NCI-H1694 (cell line): ENCODE measurements at regions not wholly inside any gene's neighbourhood (a gene's known extent, or its start where the extent isn't known, plus 50 kb on each side); places are given as distances from the start of the nearest gene placed in this dataset.
"Not testable (repeated sequence)": the region's sequence is repeated elsewhere in the genome, so short reads cannot be mapped to it uniquely, and the experiment has no call there.

Experiments
- DNase-seq: peaks from one replicate; lab custom pipeline; 2025; lab: John Stamatoyannopoulos, UW

DNA sequence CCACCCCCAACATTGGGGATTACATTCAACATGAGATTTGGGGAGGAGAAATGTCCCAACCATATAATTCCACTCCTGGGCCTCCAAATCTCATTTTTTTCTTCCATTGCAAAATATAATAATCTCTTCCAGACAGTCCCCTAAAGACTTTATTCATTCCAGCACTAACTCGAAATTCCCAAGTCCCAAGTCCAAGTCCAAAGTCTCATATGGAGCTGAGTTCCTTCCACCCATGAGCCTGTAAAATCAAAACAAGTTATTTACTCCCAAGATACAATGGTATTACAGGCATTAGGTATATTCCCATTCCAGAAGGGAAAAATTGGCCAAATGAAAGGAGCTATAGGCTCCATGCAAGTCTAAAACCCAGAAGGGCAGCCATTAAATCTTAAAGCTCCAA lies 56.7 kb downstream of the P2RY1 start:
- no peak for DNase-seq

DNA sequence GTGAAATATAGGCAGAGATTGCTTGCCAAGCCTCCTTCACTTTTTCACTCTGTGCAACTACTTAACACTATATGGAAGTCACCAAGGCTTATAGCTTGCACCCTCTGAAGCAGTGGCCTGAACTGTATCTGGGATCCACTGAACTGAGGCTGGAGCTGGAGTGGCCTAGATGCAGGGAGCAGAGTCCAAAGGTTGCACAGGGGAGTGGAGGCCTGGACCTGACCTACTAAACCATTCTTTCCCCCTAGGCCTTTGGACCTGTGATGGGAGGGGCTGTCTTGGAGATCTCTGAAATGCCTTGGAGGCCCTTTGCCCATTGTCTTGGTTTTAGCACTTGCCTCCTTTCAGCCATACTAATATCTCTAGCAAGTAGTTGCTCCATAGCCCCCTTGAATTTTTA lies 57.5 kb downstream of the P2RY1 start:
- DNase-seq: no peak

DNA sequence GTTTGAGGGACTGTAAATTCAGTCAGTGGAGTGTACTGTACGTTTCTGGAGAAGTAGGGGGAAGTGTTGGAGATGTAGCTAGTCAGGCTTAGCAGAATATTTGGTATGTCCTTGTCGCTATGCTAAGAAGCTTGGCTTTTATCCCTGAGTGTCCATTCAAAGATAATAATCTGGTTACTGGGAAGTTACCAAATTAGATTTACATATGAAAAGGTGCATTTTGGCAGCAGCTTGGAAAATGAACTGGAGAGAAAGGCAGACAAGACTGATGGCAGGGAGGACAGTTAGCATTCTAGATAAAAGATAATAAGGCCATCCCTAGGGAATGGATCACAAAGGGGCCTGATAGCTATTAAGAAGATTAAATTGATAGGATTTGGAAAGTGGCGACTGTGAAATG lies 58.7 kb downstream of the P2RY1 start:
- no peak for DNase-seq

DNA sequence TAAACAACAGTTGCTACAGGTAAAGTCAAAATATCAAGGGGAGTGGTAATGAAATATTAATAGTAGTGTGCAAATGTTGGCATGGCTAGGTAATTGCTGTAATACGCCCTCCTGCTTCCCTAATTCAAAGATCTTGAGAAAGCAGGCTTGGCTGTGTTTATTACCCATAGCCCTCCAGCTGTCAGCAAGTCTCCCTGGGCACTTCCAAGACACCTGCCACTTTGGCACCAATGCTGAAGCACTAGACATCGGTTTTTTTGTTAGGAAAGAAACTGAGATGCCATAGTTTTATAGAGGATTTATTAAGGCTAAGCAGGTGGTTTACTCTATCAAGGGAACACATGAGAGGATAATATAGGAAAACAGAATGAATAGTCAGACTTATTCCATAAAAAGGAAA lies 64.4 kb downstream of the P2RY1 start:
- DNase-seq: no peak

DNA sequence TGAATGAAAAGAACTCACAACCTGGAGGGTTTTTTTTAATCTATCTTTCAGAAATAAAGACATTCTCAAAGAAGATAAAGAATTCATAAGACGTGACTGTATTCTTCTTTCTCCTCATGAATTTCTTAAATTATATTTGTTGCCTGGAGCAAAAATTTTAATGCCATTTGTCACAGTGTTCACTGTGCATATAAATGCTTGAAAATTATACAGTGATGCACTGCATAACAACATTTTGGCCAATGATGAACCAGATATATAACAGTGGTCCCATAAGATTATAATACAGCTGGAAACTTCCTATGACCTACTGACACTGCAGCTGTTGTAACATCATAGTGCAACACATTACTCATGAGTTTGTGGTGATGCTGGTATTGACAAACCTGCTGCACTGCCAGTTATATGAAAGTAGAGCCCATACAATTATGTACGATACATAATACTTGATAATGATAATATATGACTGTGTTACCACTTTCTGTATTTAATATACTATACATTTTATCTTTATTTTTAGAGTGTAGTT lies 67.3 kb downstream of the P2RY1 start:
- DNase-seq: no peak

DNA sequence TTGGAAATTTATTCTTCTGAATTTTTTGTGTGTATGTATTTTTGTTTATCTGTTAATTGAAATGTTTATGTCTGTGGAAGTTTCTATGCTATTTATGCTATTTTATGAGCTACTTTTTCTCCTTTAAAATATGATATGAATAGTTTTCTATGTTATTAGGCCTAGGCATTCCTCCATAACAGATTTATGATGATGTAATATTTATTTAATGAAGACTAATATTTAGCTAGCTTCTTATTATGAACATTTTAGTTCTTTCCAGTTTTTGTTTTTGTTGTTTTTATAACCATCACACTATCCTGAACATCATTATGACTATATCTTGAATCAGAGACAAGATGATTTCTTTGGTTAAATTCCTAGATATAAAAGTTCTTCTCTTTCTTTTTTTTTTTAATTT lies 70.7 kb downstream of the P2RY1 start:
- no peak for DNase-seq

DNA sequence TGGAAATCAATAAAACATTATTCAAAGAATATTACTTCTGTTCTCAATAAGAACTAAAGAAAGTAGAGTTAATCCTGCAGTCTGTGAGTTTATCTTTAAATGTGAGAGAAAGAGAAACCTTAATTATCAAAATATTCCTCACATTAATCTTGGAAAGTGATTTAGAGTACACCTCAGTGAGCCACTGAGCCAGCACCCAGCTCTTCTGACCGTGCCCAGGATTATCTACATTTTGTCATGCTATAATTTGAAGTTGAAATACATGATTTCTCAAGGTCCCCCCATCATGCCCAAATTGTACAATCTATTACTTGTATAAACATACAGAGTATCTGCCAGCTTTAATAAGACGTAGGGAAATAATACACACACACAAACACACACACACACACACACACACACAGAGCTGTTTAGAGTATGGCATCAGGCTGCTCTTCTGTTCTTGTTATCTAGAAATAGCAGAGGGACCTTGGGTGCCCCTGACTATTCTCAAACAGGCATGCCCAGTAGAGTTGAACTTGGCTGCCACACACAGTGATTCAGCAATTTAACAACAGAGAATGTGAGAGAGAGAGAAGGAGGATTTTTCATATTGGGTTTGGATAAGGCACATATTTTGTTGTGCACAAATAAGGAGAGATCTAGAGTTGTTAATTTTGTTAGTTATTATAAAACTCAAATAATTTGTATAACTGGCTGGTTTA lies 74.4 kb downstream of the P2RY1 start:
- no peak for DNase-seq

DNA sequence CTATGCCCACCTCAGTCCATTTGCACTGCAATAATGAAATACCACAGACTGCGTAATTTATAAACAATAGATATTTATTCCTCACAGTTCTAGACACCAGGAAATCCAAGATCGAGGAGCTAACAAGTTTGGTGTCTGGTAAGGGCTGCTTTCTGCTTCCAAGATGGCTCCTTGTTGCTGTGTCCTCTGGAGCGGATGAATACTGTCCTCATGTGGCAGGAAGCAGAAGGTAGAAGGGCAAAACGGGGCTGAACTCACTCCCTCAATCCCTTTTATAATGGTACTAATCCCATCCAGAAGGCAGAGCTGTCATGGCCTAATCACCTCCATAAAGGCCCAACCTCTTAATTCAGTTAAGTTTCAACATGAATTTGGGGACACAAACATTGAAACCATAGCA lies 75.3 kb downstream of the P2RY1 start:
- DNase-seq: no peak

DNA sequence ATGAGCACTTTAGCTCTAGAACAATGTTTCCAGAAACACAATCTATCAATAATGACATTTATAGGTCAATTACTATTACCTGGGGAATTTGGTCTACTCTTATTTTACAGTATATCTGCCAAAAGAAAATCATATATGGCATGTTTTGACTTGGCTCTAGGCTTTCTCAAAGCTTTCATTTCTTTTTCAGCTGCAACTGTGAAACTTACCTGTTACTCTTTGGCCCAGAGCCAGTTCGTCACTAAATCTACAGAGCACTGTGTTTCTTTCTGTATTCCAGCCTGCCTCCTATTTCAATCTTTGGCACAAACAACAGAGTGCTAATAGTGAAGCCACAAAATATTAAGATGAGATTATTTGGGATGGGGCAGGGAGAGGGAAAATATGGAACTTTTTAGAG lies 76.0 kb downstream of the P2RY1 start:
- DNase-seq: no peak

DNA sequence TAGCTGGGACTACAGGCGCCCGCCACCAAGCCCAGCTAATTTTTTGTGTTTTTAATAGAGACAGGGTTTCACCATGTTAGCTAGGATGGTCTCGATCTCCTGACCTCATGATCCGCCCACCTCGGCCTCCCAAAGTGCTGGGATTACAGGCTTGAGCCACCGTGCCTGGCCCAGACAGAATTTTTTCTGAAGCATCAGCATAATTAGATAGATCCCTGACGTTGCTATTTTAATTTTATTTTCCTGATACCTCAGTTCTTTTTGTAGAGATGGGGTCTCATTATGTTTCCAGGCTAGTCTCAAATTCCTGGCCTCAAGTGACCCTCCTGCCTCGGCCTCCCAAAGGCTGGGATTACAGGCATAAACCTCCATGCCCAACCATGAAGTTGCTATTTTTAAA lies 79.8 kb downstream of the P2RY1 start:
- DNase-seq: not testable (repeated sequence)

DNA sequence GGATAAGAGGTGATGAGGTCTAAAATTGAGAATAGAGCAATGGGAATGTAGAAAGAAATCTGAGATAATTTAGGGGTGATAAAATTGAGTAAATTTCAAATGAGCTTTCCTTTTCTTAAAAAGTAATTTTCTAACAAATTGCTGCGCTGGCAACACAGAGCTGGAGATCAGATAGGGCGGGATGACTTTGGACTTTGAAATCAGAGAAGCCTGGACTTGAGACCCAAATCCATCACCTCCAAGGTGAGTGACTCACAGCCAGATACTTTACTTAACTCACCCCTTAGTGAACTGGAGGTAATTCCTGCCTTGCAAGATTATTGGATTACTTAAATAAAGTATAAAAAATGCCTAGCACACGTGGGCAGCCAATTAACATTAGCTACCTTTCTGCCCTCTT lies 80.8 kb downstream of the P2RY1 start:
- DNase-seq: no peak

DNA sequence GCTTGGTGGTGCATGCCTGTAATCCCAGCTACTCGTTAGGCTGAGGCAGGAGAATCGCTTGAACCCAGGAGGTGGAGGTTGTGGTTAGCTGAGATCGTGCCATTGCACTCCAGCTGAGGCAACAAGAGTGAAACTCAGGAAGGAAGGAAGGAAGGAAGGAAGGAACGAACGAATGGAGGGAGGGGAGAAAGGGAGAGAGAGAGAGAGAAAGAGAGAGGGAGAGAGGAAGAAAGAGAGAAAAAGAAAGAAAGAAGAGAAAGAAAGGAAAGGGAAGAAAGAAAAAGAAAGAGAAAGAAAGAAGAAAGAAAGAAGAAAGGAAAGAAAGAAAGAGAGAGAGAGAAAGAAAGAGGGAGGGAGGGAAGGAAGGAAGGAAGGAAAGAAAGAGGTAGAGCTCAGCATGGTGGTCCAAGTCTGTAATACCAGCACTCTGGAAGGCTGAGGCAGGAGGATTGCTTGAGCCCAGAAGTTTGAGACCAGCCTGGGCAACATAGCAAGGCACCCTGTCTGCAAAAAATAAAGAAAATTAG lies 81.9 kb downstream of the P2RY1 start:
- DNase-seq: no peak

DNA sequence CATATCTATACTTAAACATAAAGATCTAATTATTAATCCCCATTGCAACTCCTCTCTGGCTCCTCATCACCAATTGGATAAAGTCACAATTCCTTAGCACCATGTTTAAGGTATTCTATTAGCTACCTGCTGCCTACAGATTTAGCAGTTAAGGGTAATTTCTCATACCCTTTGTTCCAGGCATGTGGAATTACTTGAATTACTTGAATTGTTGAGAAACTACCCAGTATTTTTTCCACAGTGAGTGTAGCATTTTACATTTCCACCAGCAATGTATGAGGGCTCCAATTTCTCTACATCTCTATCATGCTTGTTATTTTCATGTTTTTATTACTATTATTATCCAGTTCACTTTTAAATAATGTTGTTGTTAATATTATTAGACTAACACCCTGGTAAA lies 86.4 kb downstream of the P2RY1 start:
- DNase-seq: no peak

DNA sequence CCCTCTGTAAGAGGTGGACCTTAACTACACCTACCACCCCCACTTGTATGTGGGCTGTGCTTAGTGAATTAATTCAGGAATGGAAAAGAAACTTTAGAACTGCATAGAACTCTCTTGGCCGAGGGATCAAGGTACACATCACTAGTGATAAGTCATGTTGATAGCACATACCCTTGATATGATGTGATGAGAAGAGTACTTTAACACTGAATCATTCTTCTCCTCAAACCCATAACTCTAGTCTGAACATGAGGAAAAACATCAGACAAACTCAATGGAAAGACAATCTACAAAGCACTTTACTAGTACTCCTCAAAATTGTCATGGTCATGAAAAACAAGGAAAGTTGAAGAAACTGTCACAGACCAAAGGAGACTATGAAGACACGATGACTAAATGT lies 87.6 kb downstream of the P2RY1 start:
- no peak for DNase-seq

DNA sequence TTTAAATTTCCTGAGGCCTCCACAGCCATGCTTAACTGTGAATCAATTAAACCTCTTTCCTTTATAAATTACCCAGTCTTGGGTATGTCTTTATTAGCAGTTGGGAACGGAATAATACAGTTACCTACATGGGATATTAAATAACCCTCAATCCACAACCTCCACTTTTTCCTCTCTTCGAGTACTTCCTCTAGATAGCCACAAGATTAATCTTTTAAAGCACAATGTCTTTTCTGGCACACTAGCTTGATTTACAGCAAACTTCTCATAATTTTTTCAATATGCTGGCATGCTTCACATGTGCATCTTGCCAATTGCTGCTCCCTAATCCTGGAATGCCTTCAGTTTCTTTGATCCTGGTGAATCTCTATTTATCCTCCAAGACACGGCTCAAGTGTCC lies 92.2 kb downstream of the P2RY1 start:
- no peak for DNase-seq

DNA sequence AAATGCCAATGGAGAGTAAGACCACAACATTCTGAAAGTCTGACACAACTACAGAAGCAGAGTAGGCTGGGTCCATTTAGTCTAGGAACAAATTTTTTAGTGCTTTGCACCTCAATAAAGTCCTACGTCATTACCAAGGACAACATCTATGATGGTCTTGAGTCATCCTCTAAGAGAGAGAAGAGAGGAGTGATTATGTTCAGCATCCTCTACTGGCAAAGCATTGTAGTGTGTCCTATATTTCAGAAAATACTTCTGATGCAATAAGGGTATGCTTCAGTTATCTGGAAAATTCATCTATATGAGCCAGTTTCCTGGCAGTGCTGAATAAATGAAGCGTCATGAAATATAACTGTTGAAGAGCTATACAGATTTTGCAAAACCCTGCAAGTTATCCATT lies 95.6 kb downstream of the P2RY1 start:
- no peak for DNase-seq

DNA sequence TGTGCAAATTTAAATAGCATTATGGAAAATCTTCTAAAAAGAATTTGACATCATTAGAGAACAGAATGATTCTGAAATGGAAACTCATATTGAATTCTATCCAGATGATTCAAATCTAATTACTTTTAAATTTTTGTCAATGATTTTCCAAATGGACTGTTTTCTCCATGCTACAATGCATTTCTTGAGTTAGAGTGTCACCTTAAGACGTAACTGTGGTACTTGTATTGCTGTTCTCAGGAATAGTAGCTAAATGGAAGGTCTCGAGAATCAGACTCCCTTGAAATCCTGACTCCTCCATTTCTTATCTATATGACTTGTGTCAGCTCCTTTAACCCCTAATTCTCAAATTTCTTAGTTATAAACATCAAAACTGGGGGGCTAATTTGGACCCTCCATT lies 102.3 kb downstream of the P2RY1 start:
- DNase-seq: no peak

DNA sequence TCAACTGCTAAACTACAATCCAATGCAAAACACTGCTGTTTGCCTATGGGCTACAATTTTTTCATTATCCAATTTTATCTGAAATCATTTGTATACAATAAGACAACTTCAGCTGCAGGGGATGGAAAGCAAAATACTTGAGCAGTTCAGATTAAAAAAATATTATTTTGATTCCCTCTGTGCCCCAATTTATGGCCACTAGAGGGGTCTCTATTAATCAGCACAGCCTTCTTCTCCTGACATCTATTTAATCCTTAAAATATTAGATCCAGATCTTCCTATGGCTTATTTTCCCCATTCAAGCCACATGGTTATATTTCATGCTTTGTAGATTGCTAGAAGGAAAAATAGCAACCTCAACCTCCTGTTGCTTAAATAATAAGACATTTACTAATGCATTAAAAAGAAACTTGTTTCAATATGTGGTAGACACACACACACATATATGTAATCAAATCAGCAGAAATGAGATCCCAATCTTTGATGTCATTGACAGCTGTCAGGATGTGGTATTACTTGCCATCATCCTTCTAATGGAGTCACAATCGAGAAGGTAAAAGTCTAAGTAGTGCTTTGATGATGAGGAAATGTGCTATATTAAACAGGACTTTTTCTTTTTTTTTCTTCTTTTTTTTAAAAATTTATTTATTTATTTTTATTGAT lies 104.2 kb downstream of the P2RY1 start:
- no peak for DNase-seq

DNA sequence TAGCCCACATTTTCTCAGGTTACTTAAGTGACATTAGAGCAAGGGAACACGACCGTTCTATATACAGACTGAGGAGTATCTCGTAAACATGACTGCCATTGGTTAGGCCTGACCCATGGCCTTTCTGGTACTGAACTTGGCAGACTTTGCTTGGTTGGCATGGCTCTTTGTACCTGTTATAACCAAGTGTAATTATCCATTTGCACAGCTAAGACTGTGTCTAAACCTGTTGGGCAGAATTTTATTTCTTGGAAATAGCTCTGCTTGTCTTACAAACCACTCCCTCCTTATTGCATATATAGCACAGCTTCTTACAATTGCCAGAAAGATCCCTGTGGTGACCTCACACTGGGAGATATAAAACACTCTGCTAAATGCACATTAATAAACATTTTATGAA lies 106.9 kb downstream of the P2RY1 start:
- DNase-seq: no peak

DNA sequence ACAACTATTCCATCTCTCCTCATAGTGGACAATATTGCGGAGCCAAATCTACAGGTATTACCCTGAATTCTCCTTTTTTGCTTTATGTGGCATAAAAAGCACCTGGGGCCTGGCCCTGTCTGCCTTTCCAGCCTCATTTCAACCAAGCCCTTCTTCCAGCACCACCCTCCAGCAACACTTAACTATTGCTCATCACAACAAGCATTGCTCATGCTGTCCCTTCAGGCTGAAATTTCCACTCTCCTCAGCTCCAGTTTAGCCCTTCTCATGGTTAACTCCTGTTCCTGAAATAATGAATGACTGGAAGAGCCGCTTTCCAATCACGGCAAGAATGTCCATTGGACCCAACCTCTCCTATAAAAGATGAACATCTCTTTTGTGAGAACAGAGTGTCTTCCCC lies 107.4 kb downstream of the P2RY1 start:
- DNase-seq: no peak

DNA sequence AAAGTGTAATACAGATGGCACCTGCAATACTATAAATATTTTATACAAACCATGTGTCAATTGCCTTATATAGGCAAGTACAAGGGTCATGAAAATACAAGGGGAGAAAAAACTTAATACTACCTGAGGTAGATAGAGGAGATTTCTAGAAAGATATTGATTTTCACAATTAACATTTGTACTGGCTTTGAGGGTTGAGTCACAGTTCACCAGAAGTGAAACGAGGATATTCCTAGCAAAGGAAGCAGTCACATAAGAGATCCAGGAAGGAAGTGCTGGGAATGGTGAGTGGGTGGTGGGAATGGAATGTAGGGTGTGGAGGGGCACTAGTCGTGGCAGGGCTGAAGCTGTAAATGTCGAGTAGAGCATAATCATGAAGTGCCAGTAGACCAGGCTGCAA lies 108.7 kb downstream of the P2RY1 start:
- DNase-seq: no peak

DNA sequence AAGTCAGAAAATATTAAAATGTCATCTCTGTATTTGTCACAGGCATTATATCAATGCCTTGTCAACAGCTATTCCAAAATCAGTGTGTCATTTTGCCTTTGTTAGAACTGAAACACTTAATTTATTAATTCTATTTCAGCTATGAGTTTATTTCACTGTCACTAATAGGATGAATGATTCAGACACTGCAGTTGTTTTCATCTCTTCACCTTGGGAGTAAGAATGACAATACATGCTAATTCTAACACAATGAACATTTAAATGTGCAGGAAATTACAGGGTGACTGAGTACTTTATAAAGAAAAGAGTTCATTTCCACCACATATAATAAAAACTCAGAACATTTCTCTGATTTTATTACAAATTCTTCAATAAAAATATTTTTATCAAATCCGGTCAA lies 109.7 kb downstream of the P2RY1 start:
- no peak for DNase-seq

DNA sequence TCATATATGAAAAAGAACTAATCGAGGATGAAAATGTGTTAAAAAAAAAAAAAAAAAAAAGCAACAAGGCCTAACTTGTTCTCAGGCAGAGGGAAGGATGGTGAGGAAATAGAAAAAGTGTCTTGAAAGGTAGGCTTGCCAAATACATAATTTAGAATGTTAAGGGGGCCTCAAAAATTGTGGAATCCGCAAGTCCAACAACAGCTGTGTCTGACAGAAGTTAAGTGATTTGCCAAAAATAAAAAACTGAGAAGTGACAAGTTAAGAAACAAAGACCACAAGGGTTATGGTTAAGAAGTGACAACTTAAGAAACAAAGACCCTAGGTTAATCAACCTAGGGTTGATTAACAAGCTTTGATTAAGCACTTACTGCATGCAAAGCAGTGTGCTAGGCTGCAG lies 110.6 kb downstream of the P2RY1 start:
- DNase-seq: no peak

DNA sequence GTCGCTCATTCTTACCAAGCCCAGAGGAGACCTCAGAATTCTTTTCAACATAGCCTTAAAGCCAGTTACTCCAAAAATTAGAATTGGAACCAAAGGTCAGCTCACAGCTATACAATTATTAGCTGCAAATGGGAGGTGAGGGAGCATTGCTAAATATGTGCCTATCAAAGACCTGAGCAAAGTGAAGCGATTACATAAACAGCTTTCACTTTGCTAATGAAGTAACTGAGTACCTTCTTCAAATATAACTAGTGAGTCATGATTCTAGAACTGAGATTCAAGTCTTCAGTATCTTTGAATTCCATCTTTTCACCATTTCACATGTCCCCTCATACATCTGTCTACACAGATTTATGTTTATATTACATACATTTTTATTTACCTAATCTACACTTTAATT lies 122.6 kb downstream of the P2RY1 start:
- no peak for DNase-seq
